ENCODE measurements at regions not wholly inside any gene's neighbourhood (a gene's known extent, or its start where the extent isn't known, plus 50 kb on each side); places are given as distances from the start of the nearest gene placed in this dataset.
"Not testable (repeated sequence)": the region's sequence is repeated elsewhere in the genome, so short reads cannot be mapped to it uniquely, and the experiment has no call there.

- ATAC-seq, result no peak
- no peak for TF ChIP-seq PATZ1 (CRISPR knock-in tag; IDR thresholded peaks at IDR 0.05; ENCODE audit: borderline replicate concordance)
- no peak for TF ChIP-seq CSDC2 (CRISPR knock-in tag; IDR thresholded peaks at IDR 0.05)
- no peak for TF ChIP-seq ZFP30 (CRISPR knock-in tag; IDR thresholded peaks at IDR 0.05)
- no peak for TF ChIP-seq ZFP3 (CRISPR knock-in tag; IDR thresholded peaks at IDR 0.05)
- TF ChIP-seq TCF4 (CRISPR knock-in tag; IDR thresholded peaks at IDR 0.05; ENCODE audit: borderline replicate concordance), result no peak
- no peak for TF ChIP-seq RARB (CRISPR knock-in tag; IDR thresholded peaks at IDR 0.05)
These were observed 225.2 kb upstream of the SGK1 start for GRCh38 chr6:134543128-134543527.

DNA sequence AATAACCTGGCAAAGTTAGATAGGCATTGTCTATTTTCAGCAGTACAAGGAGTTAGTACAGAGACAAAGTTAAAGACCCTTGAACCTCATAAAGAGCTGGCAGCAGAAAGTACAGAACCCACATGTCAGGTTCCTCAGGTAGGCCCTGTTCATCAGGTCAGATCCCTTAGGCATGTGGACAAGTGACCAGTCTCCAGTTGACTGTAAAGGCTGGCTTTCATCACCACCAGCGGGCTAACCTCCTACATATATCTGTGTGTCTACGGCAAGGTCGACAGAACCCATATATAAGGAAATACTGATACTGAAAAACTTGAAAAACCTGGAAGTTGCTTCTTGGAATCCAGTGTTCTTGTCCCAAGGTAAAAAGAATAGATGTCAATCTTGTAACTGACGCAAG lies 223.1 kb upstream of the SGK1 start:
- no peak for ATAC-seq
- no peak for TF ChIP-seq PPARA (CRISPR knock-in tag; IDR thresholded peaks at IDR 0.05; ENCODE audit: borderline replicate concordance)
- TF ChIP-seq BACH2 (CRISPR knock-in tag; IDR thresholded peaks at IDR 0.05; ENCODE audit: borderline replicate concordance), result no peak
- no peak for TF ChIP-seq ZFP30 (CRISPR knock-in tag; IDR thresholded peaks at IDR 0.05)
- TF ChIP-seq ISL1 (CRISPR knock-in tag; IDR thresholded peaks at IDR 0.05), result no peak
- TF ChIP-seq, protein P1, sequence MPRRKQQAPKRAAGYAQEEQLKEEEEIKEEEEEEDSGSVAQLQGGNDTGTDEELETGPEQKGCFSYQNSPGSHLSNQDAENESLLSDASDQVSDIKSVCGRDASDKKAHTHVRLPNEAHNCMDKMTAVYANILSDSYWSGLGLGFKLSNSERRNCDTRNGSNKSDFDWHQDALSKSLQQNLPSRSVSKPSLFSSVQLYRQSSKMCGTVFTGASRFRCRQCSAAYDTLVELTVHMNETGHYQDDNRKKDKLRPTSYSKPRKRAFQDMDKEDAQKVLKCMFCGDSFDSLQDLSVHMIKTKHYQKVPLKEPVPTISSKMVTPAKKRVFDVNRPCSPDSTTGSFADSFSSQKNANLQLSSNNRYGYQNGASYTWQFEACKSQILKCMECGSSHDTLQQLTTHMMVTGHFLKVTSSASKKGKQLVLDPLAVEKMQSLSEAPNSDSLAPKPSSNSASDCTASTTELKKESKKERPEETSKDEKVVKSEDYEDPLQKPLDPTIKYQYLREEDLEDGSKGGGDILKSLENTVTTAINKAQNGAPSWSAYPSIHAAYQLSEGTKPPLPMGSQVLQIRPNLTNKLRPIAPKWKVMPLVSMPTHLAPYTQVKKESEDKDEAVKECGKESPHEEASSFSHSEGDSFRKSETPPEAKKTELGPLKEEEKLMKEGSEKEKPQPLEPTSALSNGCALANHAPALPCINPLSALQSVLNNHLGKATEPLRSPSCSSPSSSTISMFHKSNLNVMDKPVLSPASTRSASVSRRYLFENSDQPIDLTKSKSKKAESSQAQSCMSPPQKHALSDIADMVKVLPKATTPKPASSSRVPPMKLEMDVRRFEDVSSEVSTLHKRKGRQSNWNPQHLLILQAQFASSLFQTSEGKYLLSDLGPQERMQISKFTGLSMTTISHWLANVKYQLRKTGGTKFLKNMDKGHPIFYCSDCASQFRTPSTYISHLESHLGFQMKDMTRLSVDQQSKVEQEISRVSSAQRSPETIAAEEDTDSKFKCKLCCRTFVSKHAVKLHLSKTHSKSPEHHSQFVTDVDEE (CRISPR knock-in tag; IDR thresholded peaks at IDR 0.05), result no peak
- TF ChIP-seq ESRRG (CRISPR knock-in tag; IDR thresholded peaks at IDR 0.05), result no peak
- TF ChIP-seq POU6F1 (CRISPR knock-in tag; IDR thresholded peaks at IDR 0.05; ENCODE audit: borderline replicate concordance, low read depth), result no peak
- no peak for TF ChIP-seq SNAI2 (CRISPR knock-in tag; IDR thresholded peaks at IDR 0.05)
- no peak for TF ChIP-seq PATZ1 (CRISPR knock-in tag; IDR thresholded peaks at IDR 0.05; ENCODE audit: borderline replicate concordance)
- TF ChIP-seq RARB (CRISPR knock-in tag; IDR thresholded peaks at IDR 0.05), result no peak

GRCh38 chr6:134539865-134540323 lies 222.0 kb upstream of the SGK1 start:
- no peak for TF ChIP-seq ARNTL (CRISPR knock-in tag; IDR thresholded peaks at IDR 0.05; ENCODE audit: borderline replicate concordance, low read depth)
- TF ChIP-seq ZC3H10 (CRISPR knock-in tag; IDR thresholded peaks at IDR 0.05), result no peak
- no peak for TF ChIP-seq ZNF8 (CRISPR knock-in tag; IDR thresholded peaks at IDR 0.05)
- no peak for TF ChIP-seq OSR1 (CRISPR knock-in tag; IDR thresholded peaks at IDR 0.05)
- TF ChIP-seq GLIS3 (CRISPR knock-in tag; IDR thresholded peaks at IDR 0.05), result no peak
- TF ChIP-seq TOX (CRISPR knock-in tag; IDR thresholded peaks at IDR 0.05; ENCODE audit: borderline replicate concordance), result no peak
- no peak for TF ChIP-seq TCF4 (CRISPR knock-in tag; IDR thresholded peaks at IDR 0.05; ENCODE audit: borderline replicate concordance)
- no peak for TF ChIP-seq ZFP3 (CRISPR knock-in tag; IDR thresholded peaks at IDR 0.05)
- TF ChIP-seq, protein P2, sequence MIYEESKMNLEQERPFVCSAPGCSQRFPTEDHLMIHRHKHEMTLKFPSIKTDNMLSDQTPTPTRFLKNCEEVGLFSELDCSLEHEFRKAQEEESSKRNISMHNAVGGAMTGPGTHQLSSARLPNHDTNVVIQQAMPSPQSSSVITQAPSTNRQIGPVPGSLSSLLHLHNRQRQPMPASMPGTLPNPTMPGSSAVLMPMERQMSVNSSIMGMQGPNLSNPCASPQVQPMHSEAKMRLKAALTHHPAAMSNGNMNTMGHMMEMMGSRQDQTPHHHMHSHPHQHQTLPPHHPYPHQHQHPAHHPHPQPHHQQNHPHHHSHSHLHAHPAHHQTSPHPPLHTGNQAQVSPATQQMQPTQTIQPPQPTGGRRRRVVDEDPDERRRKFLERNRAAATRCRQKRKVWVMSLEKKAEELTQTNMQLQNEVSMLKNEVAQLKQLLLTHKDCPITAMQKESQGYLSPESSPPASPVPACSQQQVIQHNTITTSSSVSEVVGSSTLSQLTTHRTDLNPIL (CRISPR knock-in tag; IDR thresholded peaks at IDR 0.05; ENCODE audit: low read depth), result no peak
- TF ChIP-seq CSRNP3 (CRISPR knock-in tag; IDR thresholded peaks at IDR 0.05), result no peak
- no peak for TF ChIP-seq ZNF70 (CRISPR knock-in tag; IDR thresholded peaks at IDR 0.05)
- no peak for TF ChIP-seq PATZ1 (CRISPR knock-in tag; IDR thresholded peaks at IDR 0.05; ENCODE audit: borderline replicate concordance)
- ATAC-seq, result no peak

DNA sequence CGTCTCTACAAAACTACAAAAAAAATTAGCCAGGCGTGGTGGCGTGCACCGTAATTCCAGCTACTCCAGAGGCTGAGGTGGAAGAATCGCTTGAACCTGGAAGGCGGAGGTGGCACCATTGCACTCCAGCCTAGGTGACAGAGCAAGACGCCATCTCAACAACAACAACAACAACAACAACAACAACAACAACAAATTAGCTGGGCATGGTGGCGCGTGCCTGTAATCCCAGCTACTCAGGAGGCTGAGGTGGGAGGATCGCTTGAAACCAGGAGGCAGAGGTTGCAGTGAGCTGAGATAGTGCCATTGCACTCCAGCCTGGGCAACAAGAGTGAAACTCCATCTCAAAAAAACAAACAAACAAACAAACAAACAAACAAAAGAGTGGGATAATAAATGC lies 219.9 kb upstream of the SGK1 start:
- not testable (repeated sequence) for ATAC-seq

All from SK-N-SH treated with all-trans-retinoic acid at 6 μM for 48 hours (cell line).